SH-SY5Y (cell line): ENCODE measurements at regions not wholly inside any gene's neighbourhood (a gene's known extent, or its start where the extent isn't known, plus 50 kb on each side); places are given as distances from the start of the nearest gene placed in this dataset.

Experiments used
- GATA2 ChIP-seq: IDR thresholded peaks from 2 replicates; pipeline ENCODE4 v1.6.1; 2011; ENCODE audit warnings: mild to moderate bottlenecking, low read depth, low read length
- GATA3 ChIP-seq: IDR thresholded peaks from 2 replicates; pipeline ENCODE4 v1.6.1; 2011; ENCODE audit warnings: low read depth, mild to moderate bottlenecking, low read length, moderate library complexity

DNA sequence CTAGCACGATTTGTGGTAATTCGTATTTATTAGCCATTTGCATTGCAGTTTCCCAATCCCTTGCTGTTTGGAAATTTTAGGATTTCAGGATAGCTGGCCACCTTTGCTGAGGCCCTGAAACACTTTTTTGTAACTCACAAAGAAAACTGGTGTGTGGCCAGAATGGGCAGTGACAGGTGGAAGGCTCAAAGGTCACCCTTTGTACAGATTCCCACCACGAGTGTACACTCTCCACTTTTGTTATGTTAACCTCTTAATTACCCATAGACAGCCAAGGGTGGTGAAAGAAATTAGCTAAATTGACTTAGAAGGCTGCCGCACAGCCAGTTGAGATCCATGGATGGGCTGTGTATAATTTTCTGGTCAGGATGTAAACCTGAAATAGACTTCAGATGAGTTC lies 109.7 kb upstream of the ARX start:
- TF ChIP-seq GATA2 (no peak), GATA3 (no peak)
